Left forelimb (tissue), 1 donor: ENCODE measurements at regions not wholly inside any gene's neighbourhood (a gene's known extent, or its start where the extent isn't known, plus 50 kb on each side); places are given as distances from the start of the nearest gene placed in this dataset.

Experiments
- DNase-seq: peaks from one replicate; pipeline ENCODE4 v3.0.0-alpha.2; 2018; ENCODE audit warnings: low spot score

- DNase-seq: no peak
These were observed 93.5 kb upstream of the SPATS2L start for GRCh38 chr2:200212862-200213425.

GRCh38 chr2:200216310-200216709 is 90.2 kb upstream of the SPATS2L start:
- no peak for DNase-seq

GRCh38 chr2:200217320-200217719 is 89.2 kb upstream of the SPATS2L start:
- DNase-seq: no peak

GRCh38 chr2:200218645-200219044 is 87.8 kb upstream of the SPATS2L start:
- DNase-seq: no peak

GRCh38 chr2:200219309-200220113 is 87.0 kb upstream of the SPATS2L start:
- DNase-seq: no peak

- DNase-seq: no peak
These were observed 86.2 kb upstream of the SPATS2L start for GRCh38 chr2:200220251-200220650.

GRCh38 chr2:200221055-200221955 is 85.2 kb upstream of the SPATS2L start:
- no peak for DNase-seq

- no peak for DNase-seq
These were observed 83.7 kb upstream of the SPATS2L start for GRCh38 chr2:200222791-200223190.

- DNase-seq: no peak
These were observed 83.2 kb upstream of the SPATS2L start for GRCh38 chr2:200223205-200223784.

GRCh38 chr2:200225951-200226350 is 80.5 kb upstream of the SPATS2L start:
- no peak for DNase-seq

- DNase-seq: no peak
These were observed 79.8 kb upstream of the SPATS2L start for GRCh38 chr2:200226451-200227426.

GRCh38 chr2:200230716-200231115 is 75.8 kb upstream of the SPATS2L start:
- no peak for DNase-seq

GRCh38 chr2:200235533-200235932 is 71.0 kb upstream of the SPATS2L start:
- DNase-seq: no peak

GRCh38 chr2:200239216-200239615 is 67.3 kb upstream of the SPATS2L start:
- no peak for DNase-seq

- no peak for DNase-seq
These were observed 63.9 kb upstream of the SPATS2L start for GRCh38 chr2:200242570-200242969.

GRCh38 chr2:200243441-200243840 is 63.1 kb upstream of the SPATS2L start:
- no peak for DNase-seq

GRCh38 chr2:200244111-200244510 is 62.4 kb upstream of the SPATS2L start:
- no peak for DNase-seq

- DNase-seq: no peak
These were observed 59.0 kb upstream of the SPATS2L start for GRCh38 chr2:200247494-200247893.

- no peak for DNase-seq
These were observed 54.0 kb upstream of the SPATS2L start for GRCh38 chr2:200252265-200253067.

- no peak for DNase-seq
These were observed 52.9 kb upstream of the SPATS2L start for GRCh38 chr2:200253639-200254038.
